IMR-90 (cell line): ENCODE measurements at regions not wholly inside any gene's neighbourhood (a gene's known extent, or its start where the extent isn't known, plus 50 kb on each side); places are given as distances from the start of the nearest gene placed in this dataset.

Source experiments
- ATAC-seq: fragments of 200-7000 bp; cut with Tn5 transposase; 2 replicates; pipeline ENCODE4 v1.9.1; 2020; ENCODE audit warnings: low read depth, mild to moderate bottlenecking, moderate library complexity
- BruUV-seq: library from RNA; stranded (reverse); fragments of 400-500 nt; replicated peaks from 2 replicates; lab custom pipeline; 2021; lab: Mats Ljungman, UMichigan
- CTCF ChIA-PET: fragments of 300-600 bp; formaldehyde crosslinking; extraction: SDS; loops from one replicate; lab custom pipeline; 2021; ENCODE audit warnings: antibody characterized with exemption; lab: Yijun Ruan, JAX
- POLR2A ChIA-PET: fragments of 300-600 bp; sonication (Branson Sonifier 250); formaldehyde crosslinking; loops from one replicate; lab custom pipeline; 2022; ENCODE audit warnings: antibody characterized with exemption; ENCODE audit not compliant: unreplicated experiment; lab: Charles Lee
- DNase-seq: peaks from one replicate; pipeline ENCODE4 v3.0.0; 2013
- H2AFZ ChIP-seq: replicated peaks from 2 replicates; pipeline ENCODE3; 2013; ENCODE audit warnings: low read length, mild to moderate bottlenecking; ENCODE audit not compliant: poor library complexity
- H2AK5ac ChIP-seq: 2 replicates; pipeline ENCODE4 v1.6.1; 2013; ENCODE audit warnings: low read depth, low read length, inconsistent platforms
- H2AK9ac ChIP-seq: replicated peaks from 2 replicates; pipeline ENCODE3; 2013; ENCODE audit warnings: mild to moderate bottlenecking, low read depth, low read length, moderate library complexity; ENCODE audit not compliant: poor library complexity
- H2BK120ac ChIP-seq: 2 replicates; pipeline ENCODE4 v1.6.1; 2013; ENCODE audit warnings: low read depth, low read length, inconsistent platforms
- H2BK15ac ChIP-seq: 3 replicates; pipeline ENCODE4 v1.6.1; 2013; ENCODE audit warnings: low read depth, low read length, inconsistent platforms
- H2BK20ac ChIP-seq: 2 replicates; pipeline ENCODE4 v1.6.1; 2013; ENCODE audit warnings: low read depth, mild to moderate bottlenecking, inconsistent platforms, low read length, moderate library complexity
- H2BK5ac ChIP-seq: 2 replicates; pipeline ENCODE4 v1.6.1; 2013; ENCODE audit warnings: mild to moderate bottlenecking, low read depth, low read length, inconsistent platforms; ENCODE audit not compliant: poor library complexity, severe bottlenecking
- H3K14ac ChIP-seq: replicated peaks from 2 replicates; pipeline ENCODE4 v1.6.1; 2013; ENCODE audit warnings: low read depth, low read length, inconsistent platforms
- H3K18ac ChIP-seq: 2 replicates; pipeline ENCODE4 v1.6.1; 2013; ENCODE audit warnings: low read depth, low read length, control low read depth
- H3K23ac ChIP-seq: 2 replicates; pipeline ENCODE4 v1.6.1; 2013; ENCODE audit warnings: low read depth, low read length, inconsistent platforms
- H3K27ac ChIP-seq: 2 replicates; pipeline ENCODE4 v1.5.1; 2013; ENCODE audit warnings: mild to moderate bottlenecking, control low read depth, low read length; ENCODE audit not compliant: insufficient read depth
- H3K27me3 ChIP-seq: 2 replicates; pipeline ENCODE4 v1.6.1; 2013; ENCODE audit warnings: low read length; ENCODE audit not compliant: control insufficient read depth, insufficient read depth
- H3K36me3 ChIP-seq: 2 replicates; pipeline ENCODE4 v1.6.1; 2013; ENCODE audit warnings: low read length, mixed read lengths; ENCODE audit not compliant: control insufficient read depth, insufficient read depth
- H3K4ac ChIP-seq: 2 replicates; pipeline ENCODE4 v1.6.1; 2013; ENCODE audit warnings: low read depth, low read length, inconsistent platforms
- H3K4me1 ChIP-seq: 2 replicates; pipeline ENCODE4 v1.6.1; 2013; ENCODE audit warnings: low read length, mixed read lengths; ENCODE audit not compliant: control insufficient read depth, insufficient read depth
- H3K4me2 ChIP-seq: 2 replicates; pipeline ENCODE4 v1.6.1; 2013; ENCODE audit warnings: low read depth, mild to moderate bottlenecking, control low read depth, low read length, moderate library complexity
- H3K4me3 ChIP-seq: 2 replicates; pipeline ENCODE4 v1.5.1; 2013; ENCODE audit warnings: low read depth, mild to moderate bottlenecking, control low read depth, low read length, moderate library complexity; ENCODE audit not compliant: insufficient read depth
- H3K56ac ChIP-seq: 2 replicates; pipeline ENCODE4 v1.6.1; 2013; ENCODE audit warnings: low read length, inconsistent platforms; ENCODE audit not compliant: insufficient read depth; ENCODE audit errors: extremely low read depth
- H3K79me1 ChIP-seq, 2 experiments: 2 replicates each; pipeline ENCODE4 v1.6.1; 2013; ENCODE audit warnings: low read length in 2 of 2, inconsistent platforms in 1 of 2, low read depth in 1 of 2
- H3K9ac ChIP-seq: 2 replicates; pipeline ENCODE4 v1.6.1; 2013; ENCODE audit warnings: low read depth, low read length, control low read depth
- H3K9me1 ChIP-seq: 2 replicates; pipeline ENCODE4 v1.6.1; 2013; ENCODE audit warnings: low read length, inconsistent platforms; ENCODE audit not compliant: insufficient read depth
- H3K9me3 ChIP-seq: 2 replicates; pipeline ENCODE4 v1.6.1; 2013; ENCODE audit warnings: low read length; ENCODE audit not compliant: control insufficient read depth, insufficient read depth
- H4K20me1 ChIP-seq: 2 replicates; pipeline ENCODE4 v1.6.1; 2013; ENCODE audit warnings: low read length, inconsistent platforms; ENCODE audit not compliant: insufficient read depth
- H4K5ac ChIP-seq: 2 replicates; pipeline ENCODE4 v1.6.1; 2013; ENCODE audit warnings: mild to moderate bottlenecking, low read depth, low read length, control low read depth
- H4K8ac ChIP-seq, 2 experiments: 2 replicates each; pipeline ENCODE4 v1.6.1; 2013; ENCODE audit warnings: low read depth in 2 of 2, low read length in 2 of 2, control low read depth in 1 of 2, inconsistent platforms in 1 of 2
- H4K91ac ChIP-seq: 2 replicates; pipeline ENCODE4 v1.6.1; 2013; ENCODE audit warnings: low read depth, low read length, inconsistent platforms; ENCODE audit not compliant: insufficient read depth
- BHLHE40 ChIP-seq: fragments of 150-350 bp; IDR thresholded peaks from 2 replicates; pipeline ENCODE4 v1.6.1; 2016; ENCODE audit warnings: mild to moderate bottlenecking, low read depth, low read length
- CEBPB ChIP-seq: IDR thresholded peaks from 2 replicates; pipeline ENCODE4 v1.6.1; 2012; ENCODE audit warnings: low read depth, low read length, improper control_type of control experiment
- CHD1 ChIP-seq: IDR thresholded peaks from 2 replicates; pipeline ENCODE4 v1.6.1; 2012; ENCODE audit warnings: low read depth, low read length, improper control_type of control experiment
- MAFK ChIP-seq: IDR thresholded peaks from 2 replicates; pipeline ENCODE4 v1.6.1; 2012; ENCODE audit warnings: low read depth, low read length, improper control_type of control experiment
- MAZ ChIP-seq: IDR thresholded peaks from 2 replicates; pipeline ENCODE4 v1.6.1; 2012; ENCODE audit warnings: low read depth, mild to moderate bottlenecking, low read length, improper control_type of control experiment, moderate library complexity, borderline replicate concordance
- NFE2L2 ChIP-seq: fragments of 150-350 bp; IDR thresholded peaks from 2 replicates; pipeline ENCODE4 v1.6.1; 2016; ENCODE audit warnings: low read depth, mild to moderate bottlenecking, low read length
- POLR2A ChIP-seq: IDR thresholded peaks from 2 replicates; pipeline ENCODE4 v1.6.1; 2012; ENCODE audit warnings: mild to moderate bottlenecking, low read depth, low read length
- RAD21 ChIP-seq: IDR thresholded peaks from 2 replicates; pipeline ENCODE4 v1.6.1; 2012; ENCODE audit warnings: low read length, improper control_type of control experiment
- RFX5 ChIP-seq: IDR thresholded peaks from 2 replicates; pipeline ENCODE4 v1.8.0; 2012; ENCODE audit warnings: low read depth, mild to moderate bottlenecking, low read length, moderate library complexity
- SMC3 ChIP-seq: fragments of 150-350 bp; IDR thresholded peaks from 2 replicates; pipeline ENCODE4 v1.6.1; 2016; ENCODE audit warnings: low read depth, mild to moderate bottlenecking, antibody characterized with exemption, low read length, moderate library complexity
- WGBS, 2 experiments: methylation state at CpG; one replicate each; pipeline versions ENCODE4 v1.1.5 to v1.1.7; 2013; ENCODE audit warnings: missing lambda C conversion rate in 2 of 2; ENCODE audit not compliant: insufficient read length in 1 of 2; ENCODE audit errors: extremely low coverage in 2 of 2; 5-methylcytosine and 5-hydroxymethylcytosine counted together
- dilution Hi-C: fragments of 300-500 bp; cut with HindIII; formaldehyde crosslinking; loops from one replicate; pipeline ENCODE4 v1.14.3; 2018; ENCODE audit warnings: low sequenced_read_pairs; ENCODE audit not compliant: unreplicated experiment
- in situ Hi-C: fragments of 300-500 bp; cut with MboI; formaldehyde crosslinking; loops from 3 replicates; pipeline ENCODE4 v1.14.3; 2019; ENCODE audit warnings: low sequenced_read_pairs, inconsistent platforms, mixed read lengths
- intact Hi-C: fragments of 100-400 bp; cut with micrococcal nuclease; formaldehyde crosslinking; loops from 2 replicates; pipeline ENCODE4 v1.10.0; 2022
- TF ChIP-seq, protein P1 (sequence below): fragments of 150-350 bp; IDR thresholded peaks from 2 replicates; pipeline ENCODE4 v1.6.1; 2016; ENCODE audit warnings: low read depth, mild to moderate bottlenecking, low read length, moderate library complexity, borderline replicate concordance
- TF ChIP-seq, protein P2 (sequence below): conservative IDR thresholded peaks from 2 replicates; pipeline ENCODE4 v1.5.1; 2012; ENCODE audit warnings: mild to moderate bottlenecking, low read depth, low read length, improper control_type of control experiment

GRCh38 chr2:63681896-63682295 lies 93.1 kb downstream of the MDH1 start:
- Histone ChIP-seq H2BK5ac (no peak overlapping the region), H3K4me1 (no peaks in the 10 kb centered on the region; the same call in 1 of the 2 replicates), H3K14ac (no peak overlapping the region), H3K56ac (no peak overlapping the region), H3K23ac (no peak overlapping the region), H3K9me3 (no peaks in the 10 kb centered on the region), H3K18ac (no peak overlapping the region), H4K5ac (no peak overlapping the region), H3K9ac (no peak overlapping the region), H3K36me3 (no peaks in the 10 kb centered on the region), H4K91ac (no peak overlapping the region), H3K4ac (no peak overlapping the region), H3K9me1 (no peaks in the 10 kb centered on the region), H2BK20ac (no peak overlapping the region), H3K4me2 (no peak overlapping the region), H4K20me1 (no peaks in the 10 kb centered on the region), H3K4me3 (no peak overlapping the region), H4K8ac (no peak overlapping the region), H3K27ac (no peak overlapping the region), H3K79me1 (no peaks in the 10 kb centered on the region), H3K27me3 (no peaks in the 10 kb centered on the region; the same call in 1 of the 2 replicates), H2AK9ac (no peak overlapping the region), H2AK5ac (no peak overlapping the region), H2BK15ac (no peak overlapping the region), H2AFZ (no peak overlapping the region), H2BK120ac (no peak overlapping the region)
- BruUV-seq = no TSS peak
- in situ Hi-C loops (loop anchor here (10.0 kb wide), 1 partner anchor 203 kb away; no protein-coding TSS in a partner anchor), intact Hi-C loops (no loop called here), dilution Hi-C loops (loop anchor here (25.0 kb wide), 1 partner anchor 180 kb away; no protein-coding TSS in a partner anchor)
- no peak for DNase-seq
- ChIA-PET POLR2A (no interaction called here), CTCF (no interaction called here)
- ATAC-seq = no peak
- TF ChIP-seq BHLHE40 = no peak
- TF ChIP-seq, protein P1, sequence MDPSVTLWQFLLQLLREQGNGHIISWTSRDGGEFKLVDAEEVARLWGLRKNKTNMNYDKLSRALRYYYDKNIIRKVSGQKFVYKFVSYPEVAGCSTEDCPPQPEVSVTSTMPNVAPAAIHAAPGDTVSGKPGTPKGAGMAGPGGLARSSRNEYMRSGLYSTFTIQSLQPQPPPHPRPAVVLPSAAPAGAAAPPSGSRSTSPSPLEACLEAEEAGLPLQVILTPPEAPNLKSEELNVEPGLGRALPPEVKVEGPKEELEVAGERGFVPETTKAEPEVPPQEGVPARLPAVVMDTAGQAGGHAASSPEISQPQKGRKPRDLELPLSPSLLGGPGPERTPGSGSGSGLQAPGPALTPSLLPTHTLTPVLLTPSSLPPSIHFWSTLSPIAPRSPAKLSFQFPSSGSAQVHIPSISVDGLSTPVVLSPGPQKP = no peak
- no peak for TF ChIP-seq RAD21
- TF ChIP-seq NFE2L2 = no peak
- no peak for TF ChIP-seq POLR2A
- TF ChIP-seq CEBPB = no peak
- no peak for TF ChIP-seq MAFK
- no peak for TF ChIP-seq CHD1
- TF ChIP-seq, protein P2, sequence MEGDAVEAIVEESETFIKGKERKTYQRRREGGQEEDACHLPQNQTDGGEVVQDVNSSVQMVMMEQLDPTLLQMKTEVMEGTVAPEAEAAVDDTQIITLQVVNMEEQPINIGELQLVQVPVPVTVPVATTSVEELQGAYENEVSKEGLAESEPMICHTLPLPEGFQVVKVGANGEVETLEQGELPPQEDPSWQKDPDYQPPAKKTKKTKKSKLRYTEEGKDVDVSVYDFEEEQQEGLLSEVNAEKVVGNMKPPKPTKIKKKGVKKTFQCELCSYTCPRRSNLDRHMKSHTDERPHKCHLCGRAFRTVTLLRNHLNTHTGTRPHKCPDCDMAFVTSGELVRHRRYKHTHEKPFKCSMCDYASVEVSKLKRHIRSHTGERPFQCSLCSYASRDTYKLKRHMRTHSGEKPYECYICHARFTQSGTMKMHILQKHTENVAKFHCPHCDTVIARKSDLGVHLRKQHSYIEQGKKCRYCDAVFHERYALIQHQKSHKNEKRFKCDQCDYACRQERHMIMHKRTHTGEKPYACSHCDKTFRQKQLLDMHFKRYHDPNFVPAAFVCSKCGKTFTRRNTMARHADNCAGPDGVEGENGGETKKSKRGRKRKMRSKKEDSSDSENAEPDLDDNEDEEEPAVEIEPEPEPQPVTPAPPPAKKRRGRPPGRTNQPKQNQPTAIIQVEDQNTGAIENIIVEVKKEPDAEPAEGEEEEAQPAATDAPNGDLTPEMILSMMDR = no peak
- TF ChIP-seq RFX5 = no peak
- TF ChIP-seq MAZ = no peak
- TF ChIP-seq SMC3 = no peak
- no CpG with 5 or more reads among the region's 1 CpG for WGBS, 2 experiments
